ENCODE measurements at regions not wholly inside any gene's neighbourhood (a gene's known extent, or its start where the extent isn't known, plus 50 kb on each side); places are given as distances from the start of the nearest gene placed in this dataset.

DNA sequence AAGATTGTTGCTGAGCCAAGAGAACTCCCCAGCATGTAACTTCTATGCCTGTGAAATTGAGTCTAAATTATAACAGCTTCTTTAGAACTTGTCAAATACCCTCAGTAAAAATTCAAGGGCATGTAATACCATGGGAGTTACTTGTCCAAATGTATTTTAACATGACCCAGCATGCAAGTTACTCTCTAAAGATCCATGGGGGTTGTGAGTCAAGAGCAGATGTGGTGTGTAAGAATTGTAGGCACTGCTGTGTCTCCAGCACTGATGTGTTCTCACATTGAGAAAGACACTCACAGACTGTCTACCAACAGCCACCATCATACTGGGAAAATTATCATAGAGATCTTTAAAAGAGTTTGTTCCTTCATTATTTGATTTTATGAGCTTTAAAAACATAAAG, 237.4 kb upstream of the IL1RAPL1 start:
- TF ChIP-seq FOXA1 (IDR thresholded peaks at IDR 0.05) = no peak
- TF ChIP-seq FOXM1 (IDR thresholded peaks at IDR 0.05; ENCODE audit: borderline replicate concordance) = no peak
- no peak for TF ChIP-seq FOXK2 (IDR thresholded peaks at IDR 0.05)
- TF ChIP-seq SP1 (IDR thresholded peaks at IDR 0.05) = no peak
- TF ChIP-seq ZNF384 (IDR thresholded peaks at IDR 0.05) = no peak
- TF ChIP-seq SUZ12 (IDR thresholded peaks at IDR 0.05) = no peak
- TF ChIP-seq TARDBP (IDR thresholded peaks at IDR 0.05) = no peak
- no peak for TF ChIP-seq BHLHE40 (IDR thresholded peaks at IDR 0.05; ENCODE audit: borderline replicate concordance)
- TF ChIP-seq L3MBTL2 (conservative IDR thresholded peaks at IDR 0.05) = no peak

Data from HEK293T (cell line).